HepG2 (cell line): ENCODE measurements at regions not wholly inside any gene's neighbourhood (a gene's known extent, or its start where the extent isn't known, plus 50 kb on each side); places are given as distances from the start of the nearest gene placed in this dataset.

Experiments
- CTCF ChIP-seq: sonication (generic); formaldehyde crosslinking; IDR thresholded peaks from 2 replicates; pipeline ENCODE4 v1.5.0; 2020; ENCODE audit warnings: mild to moderate bottlenecking, missing genetic modification reagents, moderate library complexity
- PBX2 ChIP-seq: IDR thresholded peaks from 2 replicates; pipeline ENCODE4 v1.6.1; 2016; ENCODE audit warnings: control low read depth
- RFX1 ChIP-seq: fragments of 450-650 bp; IDR thresholded peaks from 2 replicates; pipeline ENCODE4 v1.6.1; 2017

- no peak for TF ChIP-seq CTCF (CRISPR knock-in tag)
- TF ChIP-seq PBX2 (CRISPR knock-in tag) = no peak
- no peak for TF ChIP-seq RFX1
Measured at GRCh38 chr13:84683448-84683847, 801.2 kb upstream of the SLITRK1 start.
